ENCODE measurements at regions not wholly inside any gene's neighbourhood (a gene's known extent, or its start where the extent isn't known, plus 50 kb on each side); places are given as distances from the start of the nearest gene placed in this dataset.

DNA sequence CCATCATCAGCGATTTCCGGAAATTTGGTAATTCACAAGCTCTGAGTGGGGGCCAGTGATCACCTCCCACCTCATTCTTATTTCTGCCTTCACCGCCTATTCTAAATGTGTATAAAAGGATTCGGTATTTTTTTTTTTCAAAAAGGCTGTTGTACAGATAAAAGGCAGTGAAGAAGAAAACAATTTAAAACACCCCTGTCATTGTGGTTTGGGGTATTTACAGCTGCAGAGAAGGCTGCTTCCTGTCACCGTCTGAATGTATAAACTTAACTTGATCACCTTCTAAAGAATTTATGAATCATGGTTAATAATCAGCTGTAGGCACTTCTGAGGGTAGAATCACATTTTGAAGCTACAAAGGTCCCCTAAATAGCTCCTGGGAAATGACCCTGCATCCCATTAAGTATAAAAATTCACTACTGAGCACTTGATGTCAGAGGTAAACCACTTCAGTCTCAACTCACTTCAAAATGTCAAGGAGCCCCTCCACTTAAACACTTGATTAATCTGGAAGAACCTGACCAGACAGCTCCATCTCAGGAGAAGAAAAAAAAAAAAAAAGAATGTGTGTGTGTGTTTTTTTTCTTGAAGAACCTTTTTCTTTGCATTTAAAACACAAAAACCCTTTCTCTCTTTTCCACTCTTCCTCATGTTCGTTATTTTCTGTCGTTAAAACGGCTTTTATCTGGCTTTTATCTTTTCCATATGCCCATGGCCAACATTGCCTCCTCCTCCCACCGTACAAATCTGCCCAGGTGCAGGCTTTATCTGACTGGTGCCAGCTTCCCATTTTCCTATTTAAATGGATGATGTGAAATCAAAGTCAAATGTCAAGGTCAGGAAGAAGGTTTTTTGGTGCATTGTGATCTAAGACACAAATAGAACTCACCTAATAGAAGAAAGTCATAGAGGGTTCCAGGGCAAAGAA lies 291.2 kb downstream of the IRX1 start:
- DNase-seq (ENCODE audit: low spot score): no peak

DNA sequence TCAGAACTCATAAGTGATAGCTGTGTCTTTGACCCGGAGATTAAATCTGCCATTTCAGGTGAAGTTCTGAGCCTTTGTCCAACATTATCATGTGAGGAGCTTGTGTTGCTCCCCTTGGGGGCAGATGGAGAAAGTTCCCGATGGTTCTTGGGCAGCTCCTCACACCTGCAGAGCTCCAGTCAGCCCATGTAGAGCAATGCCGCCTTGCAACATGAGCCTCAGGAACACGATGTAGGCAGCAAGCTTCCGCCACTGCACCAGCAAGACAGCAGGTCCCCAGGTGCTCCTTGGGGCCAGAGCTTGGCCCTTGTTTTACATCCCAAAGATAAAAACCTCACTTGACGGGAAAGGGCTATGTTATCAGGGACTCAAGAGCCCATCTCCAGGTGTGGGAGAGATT lies 292.7 kb downstream of the IRX1 start:
- DNase-seq (ENCODE audit: low spot score): no peak

DNA sequence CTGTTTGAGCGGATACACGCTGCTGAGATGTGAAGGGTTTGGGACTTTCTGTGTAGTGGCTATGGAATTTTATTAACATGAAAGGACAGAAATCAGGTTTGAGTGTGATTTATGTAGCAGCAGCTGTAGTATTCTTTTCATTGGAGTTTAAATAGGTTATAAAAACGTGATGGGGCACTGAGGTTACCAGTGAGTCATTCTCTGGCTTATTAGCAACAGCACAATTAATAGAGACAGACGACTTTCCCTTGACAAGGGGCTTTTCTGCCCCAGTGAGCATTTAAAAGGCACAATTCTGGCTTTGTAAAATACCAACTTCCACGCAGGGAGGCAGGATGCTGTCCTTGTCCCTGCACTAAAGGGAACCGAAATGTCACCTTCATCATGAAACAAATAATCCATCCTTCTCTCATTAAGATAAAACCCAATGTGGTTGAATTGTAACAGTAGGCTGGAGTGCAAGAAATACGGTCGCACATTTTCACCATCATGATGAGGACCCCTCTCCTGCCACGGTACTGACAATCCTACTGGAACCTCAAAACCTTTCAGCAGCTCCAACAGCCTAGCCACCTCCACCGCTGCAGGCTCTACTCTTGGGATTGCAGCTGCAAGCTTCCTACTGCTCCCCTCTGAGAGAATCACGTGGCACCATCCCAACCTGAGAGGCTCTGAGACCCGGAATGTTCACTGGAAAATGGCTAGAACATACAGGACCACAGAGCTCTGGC lies 293.9 kb downstream of the IRX1 start:
- no peak for DNase-seq (ENCODE audit: low spot score)

DNA sequence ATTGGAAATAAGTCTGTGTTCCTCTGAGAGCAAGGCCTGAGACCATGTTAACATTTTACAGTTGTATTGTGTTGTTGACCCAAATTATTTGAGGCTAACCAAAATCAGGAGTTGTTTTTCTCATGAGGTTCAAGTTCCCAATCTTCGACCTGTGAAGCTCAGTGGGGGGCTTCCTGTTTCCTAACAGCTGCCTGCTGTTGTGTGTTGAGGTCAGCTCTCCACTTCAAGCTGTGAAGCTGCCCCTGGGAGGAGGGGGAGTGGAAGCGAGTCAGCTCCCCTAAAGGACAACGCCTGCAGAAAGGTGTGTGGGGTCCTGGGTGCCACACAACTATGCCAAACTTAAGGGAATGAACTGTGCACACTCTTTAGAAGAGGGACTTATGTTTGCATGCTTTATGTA lies 295.5 kb downstream of the IRX1 start:
- DNase-seq (ENCODE audit: low spot score): no peak

DNA sequence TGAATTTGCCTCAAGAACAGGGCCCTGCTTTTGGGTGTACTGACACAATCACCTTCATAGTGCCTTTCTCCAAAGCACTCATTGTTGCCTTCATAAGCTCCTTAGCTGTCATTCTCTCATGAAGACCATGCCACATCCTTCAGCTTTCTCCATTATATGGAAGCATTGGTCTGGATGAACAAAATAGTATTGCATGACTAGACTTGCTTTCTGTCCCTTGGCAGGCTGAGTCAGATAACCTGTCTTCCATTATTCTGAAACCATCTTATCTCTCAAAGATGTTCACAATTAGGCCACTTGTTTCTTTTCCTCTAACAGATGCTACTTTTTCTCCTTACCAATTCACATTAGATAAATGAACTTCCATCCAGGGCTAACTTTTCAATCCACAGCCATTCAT lies 297.9 kb downstream of the IRX1 start:
- no peak for DNase-seq (ENCODE audit: low spot score)

DNA sequence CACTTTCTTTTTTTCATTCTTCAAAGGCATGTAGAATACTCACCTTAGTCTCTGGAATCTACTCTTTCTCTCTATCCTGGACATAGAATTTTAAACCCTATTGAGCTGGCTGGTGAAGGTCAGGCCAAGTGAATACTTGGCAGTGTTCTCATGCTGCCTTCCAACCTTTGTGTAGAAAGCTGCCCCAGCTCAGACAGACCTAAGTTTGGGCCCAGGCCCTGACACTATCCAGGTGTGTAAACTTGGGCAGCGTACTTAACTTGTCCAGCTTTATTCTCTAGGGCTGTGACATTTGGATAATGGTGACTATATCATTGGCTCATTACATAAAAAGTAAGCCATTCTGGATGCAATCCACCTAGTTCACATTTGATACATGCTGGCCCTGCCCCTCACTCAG lies 298.3 kb downstream of the IRX1 start:
- DNase-seq (ENCODE audit: low spot score): no peak

DNA sequence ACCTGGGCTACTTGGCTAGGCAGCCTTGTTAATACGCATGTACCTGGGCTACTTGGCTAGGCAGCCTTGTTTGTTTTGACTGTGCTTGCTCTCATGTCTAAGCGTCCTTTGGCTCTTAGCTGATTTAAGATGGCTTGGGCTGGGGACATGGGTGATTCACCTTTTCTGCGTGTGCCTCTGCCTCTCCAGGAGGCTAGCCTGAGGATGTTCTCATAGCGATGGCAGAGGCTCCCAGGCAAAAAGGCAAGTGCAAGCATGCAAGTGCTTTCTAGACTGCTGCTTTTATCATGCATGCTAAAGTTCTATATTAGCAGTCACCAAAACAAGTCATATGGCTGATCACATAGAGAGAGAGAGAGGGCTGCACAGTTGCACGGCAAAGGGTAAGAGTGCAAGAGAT lies 300.5 kb downstream of the IRX1 start:
- no peak for DNase-seq (ENCODE audit: low spot score)

DNA sequence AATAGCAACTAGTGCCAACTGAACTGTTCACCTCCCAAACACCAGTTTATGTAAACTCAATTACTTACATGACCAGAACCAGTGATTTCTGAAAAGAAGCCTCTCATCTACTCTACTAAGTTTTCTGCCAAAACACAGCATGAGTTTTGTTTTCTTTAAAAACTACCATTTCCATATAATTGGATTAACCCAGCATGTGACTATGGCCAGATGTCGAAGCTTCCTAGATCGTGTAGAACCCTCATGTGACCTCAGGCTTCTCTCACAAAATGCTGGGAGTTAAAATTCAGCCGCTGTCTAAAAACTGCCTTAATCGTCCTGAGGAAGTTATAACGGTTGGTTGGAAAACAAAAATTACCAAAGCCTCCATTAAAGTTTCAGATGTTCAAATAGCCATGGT lies 303.5 kb downstream of the IRX1 start:
- DNase-seq (ENCODE audit: low spot score): no peak

DNA sequence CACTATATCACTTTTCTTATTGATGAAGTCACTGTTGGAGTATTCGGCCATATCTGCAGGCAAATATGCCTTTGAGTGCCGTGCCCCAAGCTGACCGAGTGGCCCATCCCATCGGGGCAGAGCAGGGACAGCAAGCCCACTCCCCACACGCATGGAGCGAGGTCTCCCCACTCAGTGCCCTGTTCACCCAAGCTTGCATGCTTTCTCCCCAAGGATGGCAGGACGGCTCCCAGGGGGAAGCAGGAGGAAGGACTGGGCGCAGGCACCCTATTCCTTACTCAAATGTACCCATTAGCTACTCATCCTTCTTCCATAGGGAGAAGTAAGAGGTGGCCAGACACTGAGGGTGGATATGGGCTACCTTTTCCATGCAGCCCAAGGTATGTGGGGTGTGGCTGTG lies 309.0 kb downstream of the IRX1 start:
- no peak for DNase-seq (ENCODE audit: low spot score)

DNA sequence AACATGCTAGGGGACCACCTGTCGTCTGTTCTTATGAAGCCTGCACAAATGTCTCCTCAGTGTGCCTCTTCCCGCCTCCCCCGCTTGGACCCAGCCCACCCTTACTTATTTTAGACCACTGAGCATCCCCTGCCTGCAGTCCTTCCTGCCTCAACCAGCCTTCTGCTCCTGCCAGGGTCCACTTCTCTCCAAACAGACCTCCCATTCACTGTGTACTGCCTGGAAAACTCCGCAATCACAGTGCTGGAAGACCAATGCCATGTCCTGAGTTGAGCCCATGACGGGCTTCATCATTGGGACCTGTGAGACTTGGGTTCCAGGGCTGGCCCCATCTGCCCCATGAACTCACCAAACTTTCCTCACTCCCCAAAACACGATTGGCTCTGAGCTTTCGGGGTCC lies 309.4 kb downstream of the IRX1 start:
- DNase-seq (ENCODE audit: low spot score): no peak

DNA sequence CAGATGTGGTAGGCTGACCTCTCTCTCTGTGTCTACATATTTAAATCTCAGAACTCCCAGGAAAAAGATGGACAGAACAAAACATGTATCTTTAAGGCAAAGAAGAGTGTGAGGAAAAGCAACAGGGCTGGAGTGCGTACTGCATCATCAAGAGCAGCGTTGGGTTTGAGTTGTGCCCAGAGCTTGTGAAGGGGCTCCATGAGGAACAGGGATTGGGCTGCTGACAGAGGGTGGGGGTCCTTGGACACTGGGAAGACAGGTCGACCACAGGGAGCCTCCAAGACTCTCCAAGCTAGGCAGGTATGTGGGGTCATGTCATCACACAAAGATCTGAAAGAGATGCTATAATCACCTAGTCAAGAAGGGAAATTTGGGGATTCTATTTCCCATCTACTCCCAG lies 309.9 kb downstream of the IRX1 start:
- no peak for DNase-seq (ENCODE audit: low spot score)

DNA sequence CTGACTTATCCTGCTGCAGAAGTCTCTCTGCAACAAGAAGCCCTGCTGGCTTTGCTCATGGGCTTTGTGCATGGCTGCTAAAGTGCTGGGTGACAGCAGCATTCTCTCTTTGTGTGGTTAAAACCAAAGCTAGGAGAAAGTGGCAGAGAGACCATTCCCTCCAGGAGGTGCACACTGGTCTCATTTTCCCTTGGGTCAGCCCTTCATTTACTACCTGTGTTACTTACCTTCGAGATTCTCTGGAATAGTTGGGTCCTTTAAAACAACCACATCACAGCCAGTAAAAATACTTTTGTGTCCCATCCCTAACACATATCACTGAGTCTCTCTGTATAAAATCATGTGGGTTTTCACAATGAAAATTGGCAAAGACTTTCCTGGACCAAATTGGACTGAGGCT lies 315.5 kb downstream of the IRX1 start:
- DNase-seq (ENCODE audit: low spot score): no peak

DNA sequence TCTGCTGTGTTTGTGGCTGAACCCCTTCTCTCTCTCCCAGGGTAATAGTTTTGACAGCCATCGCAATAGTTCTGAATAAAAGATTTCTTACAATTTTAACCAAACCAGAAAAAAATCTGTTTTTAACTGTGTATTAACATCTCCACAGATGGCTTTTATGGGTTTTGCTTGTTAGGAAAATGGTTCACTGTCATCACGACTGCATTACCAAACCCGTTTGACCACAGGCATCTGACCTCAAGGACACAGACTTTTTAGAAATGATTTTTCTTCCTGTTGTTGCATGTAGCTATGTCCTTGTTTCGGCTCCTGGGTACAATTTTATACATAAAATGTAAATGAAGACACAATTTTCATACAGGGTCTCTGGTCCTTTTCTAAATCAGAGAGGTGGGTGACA lies 316.1 kb downstream of the IRX1 start:
- DNase-seq (ENCODE audit: low spot score): no peak

DNA sequence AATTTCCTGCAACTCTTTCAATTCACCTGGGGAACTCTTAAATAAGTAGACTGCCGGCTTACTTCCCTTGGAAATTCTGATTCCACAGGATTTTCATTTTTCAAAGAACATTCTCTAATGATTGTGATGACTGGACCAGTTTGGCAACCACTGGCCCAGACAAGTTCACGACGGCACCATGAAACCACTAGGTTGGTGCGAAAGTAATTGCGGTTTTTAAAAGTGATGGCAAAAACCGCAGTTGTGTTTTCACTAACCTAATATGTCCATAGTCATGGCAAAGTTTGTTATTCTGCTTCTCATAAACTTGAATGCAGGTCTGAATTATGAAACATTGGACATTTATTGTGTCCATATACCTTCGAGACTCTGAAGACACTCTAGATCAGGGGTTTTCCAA lies 317.2 kb downstream of the IRX1 start:
- DNase-seq (ENCODE audit: low spot score): no peak

DNA sequence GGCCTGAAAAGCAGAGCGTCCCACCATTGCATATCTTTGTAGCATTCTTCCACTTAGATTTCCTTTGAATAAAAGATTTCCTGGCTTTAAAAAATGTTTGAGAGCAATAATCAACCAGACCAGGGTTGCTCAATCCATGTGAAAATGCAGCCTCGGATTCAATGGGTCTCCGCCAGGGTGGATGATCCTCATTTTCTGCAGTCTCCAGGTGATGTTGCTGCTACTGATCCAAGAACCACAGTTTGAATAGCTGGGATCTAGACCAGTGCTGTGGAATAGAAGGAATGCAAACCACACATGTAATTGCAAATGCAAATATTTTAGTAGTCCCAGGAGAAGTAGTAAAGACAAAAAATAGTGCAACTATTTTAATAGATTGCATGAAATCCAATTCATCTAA lies 317.6 kb downstream of the IRX1 start:
- no peak for DNase-seq (ENCODE audit: low spot score)

DNA sequence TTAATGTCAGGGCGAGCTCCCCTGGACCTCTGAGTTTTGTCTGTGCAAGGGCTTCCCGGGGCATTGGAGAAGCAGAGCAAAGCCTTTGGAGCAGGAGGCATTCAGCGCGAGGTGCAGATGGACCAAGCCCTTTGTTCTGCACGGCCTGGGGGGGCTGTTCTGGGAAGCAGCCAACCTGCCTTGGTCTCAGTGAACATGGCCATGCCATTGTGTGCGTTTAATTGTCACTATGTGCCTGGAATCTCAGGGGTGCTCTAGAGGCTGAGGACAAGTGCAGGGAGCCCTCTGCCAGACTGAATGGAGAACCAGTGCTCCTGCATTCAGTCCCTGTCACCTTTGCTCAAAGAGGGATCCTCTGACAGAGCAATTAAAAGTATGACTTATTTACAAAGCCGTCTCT lies 329.4 kb downstream of the IRX1 start:
- no peak for DNase-seq (ENCODE audit: low spot score)

DNA sequence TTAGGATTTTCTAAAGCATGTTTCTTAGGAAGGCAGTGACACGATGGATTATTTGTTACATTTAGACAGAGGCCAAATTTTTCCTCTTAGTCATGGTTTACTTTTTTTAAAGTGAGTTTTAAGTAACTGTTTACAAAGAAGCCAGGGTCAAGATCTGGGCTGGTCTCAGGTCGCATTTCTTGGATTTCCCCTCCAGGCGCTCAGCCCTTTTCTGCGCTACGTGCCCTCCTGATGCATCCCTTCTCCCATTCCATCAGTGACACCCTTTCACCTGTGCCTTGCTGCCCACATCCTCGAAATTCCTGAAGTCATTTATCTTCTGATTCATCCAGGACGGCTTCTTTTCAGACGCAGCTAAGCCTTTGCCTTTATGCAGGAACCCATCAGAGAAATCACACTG lies 330.3 kb downstream of the IRX1 start:
- DNase-seq (ENCODE audit: low spot score): no peak

DNA sequence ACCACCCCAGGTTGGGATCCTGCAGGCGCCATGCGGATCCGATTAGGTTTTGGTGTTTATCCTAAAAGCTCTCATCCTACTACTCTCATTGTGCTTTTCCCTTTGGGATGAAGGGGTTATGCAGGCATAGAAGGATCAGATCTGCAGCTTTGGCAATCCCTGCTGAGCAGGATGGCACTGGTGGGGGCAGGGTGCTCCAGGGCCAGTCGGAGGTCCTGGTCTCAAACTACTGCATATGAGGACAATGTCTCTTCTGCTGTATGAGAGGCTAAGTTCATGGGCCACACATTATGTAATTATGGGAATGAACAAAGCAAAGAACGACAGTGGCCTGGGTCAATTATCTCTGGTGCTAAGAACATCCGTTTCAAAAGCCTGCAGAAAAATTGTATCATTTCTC lies 334.2 kb downstream of the IRX1 start:
- DNase-seq (ENCODE audit: low spot score): no peak

DNA sequence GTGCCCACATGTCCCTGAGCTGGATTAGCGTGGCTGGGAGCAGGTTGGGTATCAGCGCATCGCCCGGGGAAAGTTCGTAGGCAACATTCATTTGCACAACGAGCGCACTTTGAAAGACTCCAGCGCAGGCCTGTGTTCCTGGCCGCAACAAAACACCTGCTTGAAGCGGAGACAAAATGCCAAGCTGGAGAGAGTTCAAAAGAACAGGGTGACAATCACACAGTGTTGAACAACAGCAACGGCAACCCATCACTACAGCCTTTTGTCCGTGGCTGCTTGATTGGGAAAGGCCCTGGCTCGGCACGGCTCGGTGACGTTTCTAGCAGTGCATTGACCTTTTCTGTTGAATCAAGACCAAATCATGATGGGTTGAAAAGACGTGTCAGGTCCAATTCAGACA lies 336.3 kb downstream of the IRX1 start:
- no peak for DNase-seq (ENCODE audit: low spot score)

DNA sequence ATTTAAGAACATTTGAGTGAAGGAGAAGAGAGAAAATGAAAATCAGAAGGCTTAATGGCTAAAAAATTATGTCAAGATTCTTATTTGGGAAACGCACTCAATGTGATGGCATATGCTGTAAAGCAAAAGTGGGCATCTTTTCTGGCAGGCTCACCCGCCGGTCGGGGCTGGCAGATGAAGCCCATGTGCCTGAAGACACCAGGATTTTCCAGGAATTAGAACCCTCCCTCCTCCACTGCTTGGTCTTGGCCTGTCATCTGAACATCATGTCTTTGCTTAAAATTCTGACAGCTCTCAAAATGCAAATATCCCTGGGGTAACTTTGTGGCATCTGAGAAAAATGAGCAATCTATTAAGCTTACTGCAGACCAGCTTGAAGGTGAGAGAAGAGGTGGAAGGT lies 337.9 kb downstream of the IRX1 start:
- DNase-seq (ENCODE audit: low spot score): no peak

DNA sequence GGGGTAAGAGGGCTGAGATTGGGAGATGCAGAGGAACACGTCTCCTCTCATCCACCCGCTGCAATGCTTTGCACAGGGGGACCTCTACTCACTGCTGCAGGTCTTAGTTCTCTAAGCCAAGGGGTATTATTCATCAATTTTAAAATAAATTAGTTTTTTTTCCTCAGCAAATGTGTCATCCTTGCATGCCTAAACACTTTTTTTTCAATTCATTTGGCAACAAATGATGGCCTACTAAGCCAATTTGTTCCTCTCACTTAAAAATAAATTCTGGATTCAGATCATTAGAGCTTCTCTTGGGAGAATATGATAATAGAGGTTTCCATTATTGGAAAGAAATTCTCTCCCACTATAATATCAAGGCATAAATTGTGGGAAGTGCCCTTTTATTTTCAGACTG lies 338.3 kb downstream of the IRX1 start:
- DNase-seq (ENCODE audit: low spot score): no peak

DNA sequence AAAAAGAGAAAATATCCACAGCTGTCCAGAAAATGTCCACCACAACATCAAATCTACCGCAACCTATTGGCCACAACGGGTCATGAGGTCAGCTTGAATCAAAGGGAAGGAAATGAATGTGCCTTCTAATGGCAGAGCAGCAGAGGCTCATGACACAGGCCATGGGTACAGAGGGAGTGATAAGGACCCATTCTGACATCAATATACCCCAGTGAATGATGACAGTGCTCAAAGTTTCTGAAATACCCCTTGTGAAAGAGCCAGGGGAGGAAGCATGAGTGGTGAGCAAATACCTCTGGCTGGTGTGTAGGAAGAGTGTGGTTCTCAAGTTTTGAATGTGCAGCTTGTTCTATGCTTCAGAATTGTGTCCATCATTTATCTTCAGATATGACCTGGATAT lies 348.2 kb downstream of the IRX1 start:
- no peak for DNase-seq (ENCODE audit: low spot score)

DNA sequence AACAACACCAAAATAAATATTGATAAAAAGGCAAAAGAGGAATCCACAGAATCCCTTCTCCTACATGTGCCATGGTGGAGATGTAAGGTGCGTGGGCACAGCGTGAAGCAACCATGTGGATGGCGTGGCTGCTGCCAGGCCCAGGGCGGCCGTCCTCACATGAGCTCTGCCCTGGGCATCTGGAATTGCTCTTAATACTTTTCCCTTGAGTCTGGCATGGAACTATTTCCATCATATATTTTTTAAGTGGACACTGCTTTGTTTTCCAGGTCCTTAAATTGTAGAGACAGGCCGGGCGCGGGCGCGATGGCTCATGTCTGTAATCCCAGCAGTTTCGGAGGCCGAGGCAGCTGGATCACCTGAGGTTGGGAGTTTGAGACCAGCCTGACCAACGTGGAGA lies 349.3 kb downstream of the IRX1 start:
- DNase-seq (ENCODE audit: low spot score): no peak
